IMR-90 (cell line): ENCODE measurements at regions not wholly inside any gene's neighbourhood (a gene's known extent, or its start where the extent isn't known, plus 50 kb on each side); places are given as distances from the start of the nearest gene placed in this dataset.

Experiments
- ATAC-seq: fragments of 200-7000 bp; cut with Tn5 transposase; 2 replicates; pipeline ENCODE4 v1.9.1; 2020; ENCODE audit warnings: low read depth, mild to moderate bottlenecking, moderate library complexity
- BruUV-seq: library from RNA; stranded (reverse); fragments of 400-500 nt; replicated peaks from 2 replicates; lab custom pipeline; 2021; lab: Mats Ljungman, UMichigan
- CTCF ChIA-PET: fragments of 300-600 bp; formaldehyde crosslinking; extraction: SDS; loops from one replicate; lab custom pipeline; 2021; ENCODE audit warnings: antibody characterized with exemption; lab: Yijun Ruan, JAX
- POLR2A ChIA-PET: fragments of 300-600 bp; sonication (Branson Sonifier 250); formaldehyde crosslinking; loops from one replicate; lab custom pipeline; 2022; ENCODE audit warnings: antibody characterized with exemption; ENCODE audit not compliant: unreplicated experiment; lab: Charles Lee
- DNase-seq: peaks from one replicate; pipeline ENCODE4 v3.0.0; 2013
- H2AFZ ChIP-seq: replicated peaks from 2 replicates; pipeline ENCODE3; 2013; ENCODE audit warnings: low read length, mild to moderate bottlenecking; ENCODE audit not compliant: poor library complexity
- H2AK5ac ChIP-seq: 2 replicates; pipeline ENCODE4 v1.6.1; 2013; ENCODE audit warnings: low read depth, low read length, inconsistent platforms
- H2AK9ac ChIP-seq: replicated peaks from 2 replicates; pipeline ENCODE3; 2013; ENCODE audit warnings: mild to moderate bottlenecking, low read depth, low read length, moderate library complexity; ENCODE audit not compliant: poor library complexity
- H2BK120ac ChIP-seq: 2 replicates; pipeline ENCODE4 v1.6.1; 2013; ENCODE audit warnings: low read depth, low read length, inconsistent platforms
- H2BK15ac ChIP-seq: 3 replicates; pipeline ENCODE4 v1.6.1; 2013; ENCODE audit warnings: low read depth, low read length, inconsistent platforms
- H2BK20ac ChIP-seq: 2 replicates; pipeline ENCODE4 v1.6.1; 2013; ENCODE audit warnings: low read depth, mild to moderate bottlenecking, inconsistent platforms, low read length, moderate library complexity
- H2BK5ac ChIP-seq: 2 replicates; pipeline ENCODE4 v1.6.1; 2013; ENCODE audit warnings: mild to moderate bottlenecking, low read depth, low read length, inconsistent platforms; ENCODE audit not compliant: poor library complexity, severe bottlenecking
- H3K14ac ChIP-seq: replicated peaks from 2 replicates; pipeline ENCODE4 v1.6.1; 2013; ENCODE audit warnings: low read depth, low read length, inconsistent platforms
- H3K18ac ChIP-seq: 2 replicates; pipeline ENCODE4 v1.6.1; 2013; ENCODE audit warnings: low read depth, low read length, control low read depth
- H3K23ac ChIP-seq: 2 replicates; pipeline ENCODE4 v1.6.1; 2013; ENCODE audit warnings: low read depth, low read length, inconsistent platforms
- H3K27ac ChIP-seq: 2 replicates; pipeline ENCODE4 v1.5.1; 2013; ENCODE audit warnings: mild to moderate bottlenecking, control low read depth, low read length; ENCODE audit not compliant: insufficient read depth
- H3K27me3 ChIP-seq: 2 replicates; pipeline ENCODE4 v1.6.1; 2013; ENCODE audit warnings: low read length; ENCODE audit not compliant: control insufficient read depth, insufficient read depth
- H3K36me3 ChIP-seq: 2 replicates; pipeline ENCODE4 v1.6.1; 2013; ENCODE audit warnings: low read length, mixed read lengths; ENCODE audit not compliant: control insufficient read depth, insufficient read depth
- H3K4ac ChIP-seq: 2 replicates; pipeline ENCODE4 v1.6.1; 2013; ENCODE audit warnings: low read depth, low read length, inconsistent platforms
- H3K4me1 ChIP-seq: 2 replicates; pipeline ENCODE4 v1.6.1; 2013; ENCODE audit warnings: low read length, mixed read lengths; ENCODE audit not compliant: control insufficient read depth, insufficient read depth
- H3K4me2 ChIP-seq: 2 replicates; pipeline ENCODE4 v1.6.1; 2013; ENCODE audit warnings: low read depth, mild to moderate bottlenecking, control low read depth, low read length, moderate library complexity
- H3K4me3 ChIP-seq: 2 replicates; pipeline ENCODE4 v1.5.1; 2013; ENCODE audit warnings: low read depth, mild to moderate bottlenecking, control low read depth, low read length, moderate library complexity; ENCODE audit not compliant: insufficient read depth
- H3K56ac ChIP-seq: 2 replicates; pipeline ENCODE4 v1.6.1; 2013; ENCODE audit warnings: low read length, inconsistent platforms; ENCODE audit not compliant: insufficient read depth; ENCODE audit errors: extremely low read depth
- H3K79me1 ChIP-seq, 2 experiments: 2 replicates each; pipeline ENCODE4 v1.6.1; 2013; ENCODE audit warnings: low read length in 2 of 2, inconsistent platforms in 1 of 2, low read depth in 1 of 2
- H3K9ac ChIP-seq: 2 replicates; pipeline ENCODE4 v1.6.1; 2013; ENCODE audit warnings: low read depth, low read length, control low read depth
- H3K9me1 ChIP-seq: 2 replicates; pipeline ENCODE4 v1.6.1; 2013; ENCODE audit warnings: low read length, inconsistent platforms; ENCODE audit not compliant: insufficient read depth
- H3K9me3 ChIP-seq: 2 replicates; pipeline ENCODE4 v1.6.1; 2013; ENCODE audit warnings: low read length; ENCODE audit not compliant: control insufficient read depth, insufficient read depth
- H4K20me1 ChIP-seq: 2 replicates; pipeline ENCODE4 v1.6.1; 2013; ENCODE audit warnings: low read length, inconsistent platforms; ENCODE audit not compliant: insufficient read depth
- H4K5ac ChIP-seq: 2 replicates; pipeline ENCODE4 v1.6.1; 2013; ENCODE audit warnings: mild to moderate bottlenecking, low read depth, low read length, control low read depth
- H4K8ac ChIP-seq, 2 experiments: 2 replicates each; pipeline ENCODE4 v1.6.1; 2013; ENCODE audit warnings: low read depth in 2 of 2, low read length in 2 of 2, control low read depth in 1 of 2, inconsistent platforms in 1 of 2
- H4K91ac ChIP-seq: 2 replicates; pipeline ENCODE4 v1.6.1; 2013; ENCODE audit warnings: low read depth, low read length, inconsistent platforms; ENCODE audit not compliant: insufficient read depth
- MAZ ChIP-seq: IDR thresholded peaks from 2 replicates; pipeline ENCODE4 v1.6.1; 2012; ENCODE audit warnings: low read depth, mild to moderate bottlenecking, low read length, improper control_type of control experiment, moderate library complexity, borderline replicate concordance
- MXI1 ChIP-seq: IDR thresholded peaks from 2 replicates; pipeline ENCODE4 v1.6.1; 2012; ENCODE audit warnings: low read depth, mild to moderate bottlenecking, low read length, moderate library complexity, borderline replicate concordance
- NFE2L2 ChIP-seq: fragments of 150-350 bp; IDR thresholded peaks from 2 replicates; pipeline ENCODE4 v1.6.1; 2016; ENCODE audit warnings: low read depth, mild to moderate bottlenecking, low read length
- RAD21 ChIP-seq: IDR thresholded peaks from 2 replicates; pipeline ENCODE4 v1.6.1; 2012; ENCODE audit warnings: low read length, improper control_type of control experiment
- WGBS, 2 experiments: methylation state at CpG; one replicate each; pipeline versions ENCODE4 v1.1.5 to v1.1.7; 2013; ENCODE audit warnings: missing lambda C conversion rate in 2 of 2; ENCODE audit not compliant: insufficient read length in 1 of 2; ENCODE audit errors: extremely low coverage in 2 of 2; 5-methylcytosine and 5-hydroxymethylcytosine counted together
- dilution Hi-C: fragments of 300-500 bp; cut with HindIII; formaldehyde crosslinking; loops from one replicate; pipeline ENCODE4 v1.14.3; 2018; ENCODE audit warnings: low sequenced_read_pairs; ENCODE audit not compliant: unreplicated experiment
- in situ Hi-C: fragments of 300-500 bp; cut with MboI; formaldehyde crosslinking; loops from 3 replicates; pipeline ENCODE4 v1.14.3; 2019; ENCODE audit warnings: low sequenced_read_pairs, inconsistent platforms, mixed read lengths
- intact Hi-C: fragments of 100-400 bp; cut with micrococcal nuclease; formaldehyde crosslinking; loops from 2 replicates; pipeline ENCODE4 v1.10.0; 2022
- TF ChIP-seq, protein P1 (sequence below): fragments of 150-350 bp; IDR thresholded peaks from 2 replicates; pipeline ENCODE4 v1.6.1; 2017; ENCODE audit warnings: mild to moderate bottlenecking, antibody characterized with exemption, low read length, low read depth

DNA sequence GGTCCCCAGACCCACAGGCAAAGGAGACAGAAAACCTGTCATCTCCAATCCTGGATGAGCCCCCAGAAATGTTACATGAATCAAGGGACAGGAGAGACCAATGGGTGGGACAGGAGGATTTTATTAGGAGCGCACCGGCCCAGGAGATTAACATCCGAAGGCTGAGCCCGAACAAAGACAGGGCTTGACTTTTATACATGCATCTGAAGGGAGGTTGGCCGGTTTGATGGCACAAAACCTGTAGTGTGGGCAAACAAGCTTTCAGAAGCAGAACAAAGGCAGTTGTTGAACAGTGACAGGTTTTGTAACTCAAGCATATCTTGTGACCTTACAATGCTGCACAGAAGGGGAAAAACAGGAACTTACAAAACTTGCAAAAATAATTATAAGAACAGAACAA, 83.9 kb upstream of the GPR6 start:
- WGBS, 2 experiments, result no CpG with 5 or more reads among the region's 5 CpGs
- H3K4ac ChIP-seq, result no peak overlapping the region
- no peak for TF ChIP-seq NFE2L2
- TF ChIP-seq MXI1, result no peak
- no peak for TF ChIP-seq RAD21
- TF ChIP-seq, protein P1, sequence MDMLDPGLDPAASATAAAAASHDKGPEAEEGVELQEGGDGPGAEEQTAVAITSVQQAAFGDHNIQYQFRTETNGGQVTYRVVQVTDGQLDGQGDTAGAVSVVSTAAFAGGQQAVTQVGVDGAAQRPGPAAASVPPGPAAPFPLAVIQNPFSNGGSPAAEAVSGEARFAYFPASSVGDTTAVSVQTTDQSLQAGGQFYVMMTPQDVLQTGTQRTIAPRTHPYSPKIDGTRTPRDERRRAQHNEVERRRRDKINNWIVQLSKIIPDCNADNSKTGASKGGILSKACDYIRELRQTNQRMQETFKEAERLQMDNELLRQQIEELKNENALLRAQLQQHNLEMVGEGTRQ, result no peak
- TF ChIP-seq MAZ, result no peak
- H3K18ac ChIP-seq, result no peak overlapping the region
- H2BK120ac ChIP-seq, result no peak overlapping the region
- no TSS peak for BruUV-seq
- no peak overlapping the region for H2AFZ ChIP-seq
- H3K36me3 ChIP-seq, result no peaks in the 10 kb centered on the region
- H3K23ac ChIP-seq, result no peak overlapping the region
- no peak overlapping the region for H3K56ac ChIP-seq
- no peak overlapping the region for H3K9ac ChIP-seq
- DNase-seq, result no peak
- in situ Hi-C loops (no loop called here), intact Hi-C loops (no loop called here), dilution Hi-C loops (no loop called here)
- H4K5ac ChIP-seq, result no peak overlapping the region
- ATAC-seq, result no peak
- H3K9me1 ChIP-seq, result no peaks in the 10 kb centered on the region
- H3K27me3 ChIP-seq, result no peaks in the 10 kb centered on the region; the same call in 1 of the 2 replicates
- peaks cover 2% of the 10 kb centered on the region; the same call in 1 of the 2 replicates for H3K9me3 ChIP-seq
- no peak overlapping the region for H3K14ac ChIP-seq
- H4K91ac ChIP-seq, result no peak overlapping the region
- no peak overlapping the region for H2BK15ac ChIP-seq
- no peak overlapping the region for H2AK9ac ChIP-seq
- CTCF ChIA-PET, result no interaction called here
- no peak overlapping the region for H3K4me2 ChIP-seq
- no peak overlapping the region for H3K27ac ChIP-seq
- POLR2A ChIA-PET, result no interaction called here
- no peak overlapping the region for H2BK20ac ChIP-seq
- no peak overlapping the region for H2AK5ac ChIP-seq
- H3K79me1 ChIP-seq, result no peaks in the 10 kb centered on the region
- H4K20me1 ChIP-seq, result no peaks in the 10 kb centered on the region
- no peak overlapping the region for H3K4me3 ChIP-seq
- no peak overlapping the region for H2BK5ac ChIP-seq
- no peak overlapping the region for H4K8ac ChIP-seq
- H3K4me1 ChIP-seq, result no peaks in the 10 kb centered on the region
